GM19397 (cell line): ENCODE measurements at regions not wholly inside any gene's neighbourhood (a gene's known extent, or its start where the extent isn't known, plus 50 kb on each side); places are given as distances from the start of the nearest gene placed in this dataset.

Experiments
- ATAC-seq: cut with Tn5 transposase; IDR thresholded peaks from one replicate; pipeline ENCODE4 v1.9.1; 2021; ENCODE audit warnings: mild to moderate bottlenecking, moderate library complexity; ENCODE audit not compliant: unreplicated experiment

DNA sequence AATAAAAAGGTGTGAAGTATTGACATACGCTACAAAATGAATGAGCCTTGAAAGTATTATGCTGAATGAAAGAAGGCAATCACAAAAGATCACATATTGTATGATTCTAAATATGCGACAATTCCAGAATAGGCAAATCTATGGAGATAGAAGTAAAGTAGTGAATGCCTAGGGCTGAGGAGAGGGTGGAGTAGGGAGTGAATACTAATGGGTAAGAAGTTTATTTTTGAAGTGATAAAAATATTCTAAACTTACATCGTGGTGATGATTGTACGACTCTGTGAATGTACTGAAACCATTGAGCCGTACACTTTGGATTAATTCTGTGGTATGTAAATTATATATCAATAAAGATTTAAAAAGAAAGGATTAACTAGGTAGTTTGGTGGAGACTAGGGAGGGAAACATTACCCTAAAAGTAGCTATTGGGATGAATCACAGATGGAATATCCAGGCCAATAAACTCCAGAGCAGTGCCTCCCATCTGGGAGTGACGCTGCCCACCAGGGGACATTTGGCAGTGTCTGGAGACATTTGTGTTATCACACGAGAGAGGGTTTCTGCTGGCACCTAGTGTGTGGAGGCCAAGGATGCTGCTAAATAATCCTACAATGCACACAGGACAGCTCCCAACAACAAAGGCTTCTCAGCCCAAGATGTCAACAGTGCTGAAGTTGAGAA lies 214.2 kb upstream of the PCSK2 start:
- no peak for ATAC-seq

DNA sequence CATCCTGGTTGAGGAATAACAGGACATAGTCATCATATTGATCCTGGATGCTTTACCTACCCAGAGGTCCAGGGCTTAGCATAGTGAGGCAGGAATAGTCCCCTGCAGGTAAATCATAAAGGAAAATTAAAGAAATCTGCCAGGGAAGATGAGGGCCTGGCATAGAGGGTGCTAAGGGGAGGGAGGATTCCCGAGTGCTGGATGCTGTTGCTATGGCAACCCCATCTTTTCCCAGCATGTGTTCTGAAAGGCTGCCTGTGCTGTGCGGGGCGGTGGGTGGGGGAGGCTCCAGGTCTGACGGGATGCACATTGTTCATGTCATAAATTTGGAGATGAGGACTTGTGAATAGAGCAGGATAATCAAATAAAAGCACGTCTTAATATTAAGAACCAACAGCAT lies 212.6 kb upstream of the PCSK2 start:
- no peak for ATAC-seq

DNA sequence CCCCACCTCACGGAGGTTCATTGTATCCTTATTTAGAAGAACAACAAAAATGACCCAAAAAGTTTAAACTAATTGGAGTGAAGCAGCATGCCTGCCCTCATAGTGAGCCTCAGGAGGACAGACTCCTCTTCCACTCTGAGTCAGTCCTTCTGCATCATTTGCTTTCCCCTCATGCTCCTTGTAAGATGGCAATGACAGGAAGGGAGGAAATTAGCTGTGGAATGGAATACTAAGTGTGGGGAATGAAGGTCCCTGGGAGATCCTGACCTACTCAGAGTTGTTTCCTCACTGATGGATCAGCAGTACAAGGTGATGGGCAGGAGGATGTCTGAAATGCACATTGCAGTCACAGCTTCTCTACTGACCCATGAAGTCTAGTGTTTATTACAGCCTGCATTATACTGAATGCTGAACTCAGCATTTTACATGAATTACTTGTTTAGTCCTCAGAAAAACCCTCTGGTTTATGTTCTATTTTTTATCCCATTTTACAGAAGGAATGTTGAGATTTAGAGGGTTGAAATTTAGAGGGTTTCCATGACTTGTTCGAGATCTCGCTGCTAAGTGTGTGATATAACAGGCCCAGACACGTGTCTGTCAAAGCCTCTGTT lies 212.0 kb upstream of the PCSK2 start:
- no peak for ATAC-seq

DNA sequence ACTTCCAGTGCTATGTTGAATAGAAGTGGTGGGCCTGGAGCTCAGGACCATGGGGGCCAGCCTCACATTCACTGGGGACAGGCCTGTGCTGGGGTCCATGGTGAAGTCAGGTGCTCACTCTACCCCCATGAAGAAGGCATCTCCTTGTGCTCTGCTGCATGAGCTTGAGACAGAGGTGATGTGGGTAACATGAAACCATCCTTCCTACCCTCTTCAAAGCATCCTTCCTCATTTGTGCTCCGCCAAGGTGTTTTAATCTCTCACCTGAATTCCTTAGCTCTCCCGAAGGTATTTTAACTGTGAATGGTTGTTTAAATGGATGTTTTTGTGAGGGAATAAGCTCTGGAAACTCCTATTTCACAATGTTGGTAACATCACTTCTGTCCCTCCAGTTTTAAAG lies 209.6 kb upstream of the PCSK2 start:
- no peak for ATAC-seq

DNA sequence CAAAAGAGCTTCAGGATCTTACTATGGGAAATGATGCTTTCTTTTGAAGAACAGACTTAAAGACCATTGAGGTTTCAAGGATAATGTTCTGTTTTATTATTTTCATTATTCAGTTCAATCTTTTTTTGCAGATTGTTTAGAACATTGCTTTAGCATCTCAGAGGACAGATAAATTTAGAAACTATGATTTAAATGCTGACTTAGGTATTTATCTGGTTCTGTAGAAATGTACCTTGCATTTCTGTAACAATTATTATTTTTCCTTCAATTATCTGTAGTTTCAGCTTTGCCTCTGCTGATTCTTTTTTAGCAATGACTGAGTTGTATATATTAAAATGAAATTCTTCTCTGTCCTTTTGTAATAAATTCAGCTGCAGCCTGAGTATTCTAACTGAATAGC lies 205.4 kb upstream of the PCSK2 start:
- ATAC-seq: no peak

DNA sequence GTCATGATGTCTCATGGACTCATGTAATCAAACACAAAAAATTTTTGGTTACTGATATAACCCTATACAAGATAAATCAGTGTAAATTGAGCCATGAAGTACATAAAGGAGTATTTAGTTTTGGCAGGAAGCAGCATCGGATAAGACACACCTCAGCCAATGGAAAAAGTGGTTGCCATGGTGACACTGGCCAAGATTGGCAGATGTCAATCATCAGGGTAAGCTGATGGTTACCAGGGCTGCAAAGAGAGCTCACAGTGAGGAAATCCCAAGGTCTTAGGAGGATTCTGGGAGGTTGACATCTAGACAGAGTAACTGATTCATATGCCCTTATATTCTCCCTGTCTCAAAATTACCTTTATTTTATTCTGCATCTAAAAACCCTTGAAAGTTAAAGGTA lies 203.8 kb upstream of the PCSK2 start:
- ATAC-seq: no peak

DNA sequence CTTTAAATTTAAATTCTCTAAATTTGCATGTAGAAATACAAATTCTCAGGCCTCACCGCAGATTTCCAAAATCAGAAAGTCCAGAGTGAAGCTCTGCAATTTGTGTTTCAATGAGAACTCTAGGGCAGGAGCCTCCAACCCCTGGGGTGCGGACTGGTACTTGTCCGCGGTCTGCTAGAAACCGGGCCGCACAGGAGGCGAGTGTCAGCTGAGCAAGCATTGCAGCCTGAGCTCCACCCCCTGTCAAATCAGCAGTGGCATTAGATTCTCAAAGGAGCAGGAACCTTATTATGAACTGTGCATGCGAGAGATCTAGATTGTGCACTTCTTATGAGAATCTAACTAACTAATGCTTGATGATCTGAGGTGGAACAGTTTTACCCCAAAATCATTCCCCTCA lies 203.0 kb upstream of the PCSK2 start:
- ATAC-seq: no peak

DNA sequence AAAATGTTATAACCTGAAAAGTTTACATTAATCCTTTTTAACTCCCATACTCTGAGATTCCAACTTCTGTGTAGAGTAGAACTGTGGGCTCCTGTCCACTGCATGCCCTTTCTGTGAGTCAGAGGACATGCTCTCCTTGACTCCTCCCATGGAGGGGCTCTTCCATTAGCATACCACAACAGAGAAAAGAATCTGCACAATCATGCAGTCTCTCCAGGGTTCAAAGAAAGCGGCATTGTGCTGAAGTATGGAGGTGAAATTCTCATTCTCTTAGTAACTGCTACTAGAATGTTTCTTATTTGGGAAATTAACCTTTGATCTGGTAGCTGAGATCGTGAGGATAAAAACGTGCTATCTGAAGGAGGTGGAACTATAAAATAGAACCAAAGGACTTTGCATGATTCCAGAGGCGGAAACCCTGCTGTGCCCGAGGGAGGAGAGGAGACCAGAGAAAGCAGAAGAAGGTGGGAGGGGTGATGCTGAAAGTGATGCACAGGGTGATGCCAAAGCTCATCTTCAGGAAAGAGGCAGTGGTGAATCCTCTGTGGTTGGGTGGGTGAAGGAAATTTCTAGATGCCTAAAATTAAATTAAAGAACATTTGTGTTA lies 202.2 kb upstream of the PCSK2 start:
- ATAC-seq: no peak

DNA sequence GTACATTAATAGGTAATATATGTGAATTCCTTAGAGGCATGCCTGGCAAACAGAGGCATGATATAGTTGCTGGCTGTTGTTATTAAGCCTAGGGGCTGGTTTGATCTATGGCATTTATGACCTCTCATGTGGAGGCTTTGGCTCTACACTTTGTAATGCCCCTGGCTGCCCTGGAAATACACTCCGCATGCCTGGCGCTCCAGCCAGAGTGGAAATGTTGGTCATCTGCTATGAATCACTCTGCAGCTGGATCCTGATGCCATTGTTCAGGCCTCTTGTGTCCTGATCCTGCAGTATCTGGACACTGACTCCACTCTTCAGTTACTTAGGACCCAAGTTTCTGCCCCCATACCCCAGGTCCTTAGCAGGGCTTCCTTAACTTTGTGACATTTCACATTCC lies 200.5 kb upstream of the PCSK2 start:
- ATAC-seq: no peak

DNA sequence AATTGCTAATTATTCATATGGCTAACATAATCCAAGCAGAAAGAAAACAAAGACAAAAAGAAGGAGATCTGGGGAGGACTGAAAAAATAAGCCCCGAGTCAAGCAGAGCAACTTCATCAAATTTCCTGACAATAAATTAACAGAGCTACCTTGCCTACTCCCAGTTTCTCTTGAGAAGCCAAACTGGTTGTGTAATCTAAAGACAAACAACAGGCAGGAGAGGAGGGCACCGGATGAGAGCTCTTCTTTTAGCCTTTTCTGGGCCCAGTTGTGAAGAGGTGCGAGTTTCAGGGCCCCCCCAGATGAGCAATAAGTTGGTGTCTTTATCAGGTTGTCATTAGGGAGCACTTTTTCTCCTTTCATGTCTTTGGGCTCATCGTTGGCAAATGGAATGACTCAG lies 197.1 kb upstream of the PCSK2 start:
- no peak for ATAC-seq

DNA sequence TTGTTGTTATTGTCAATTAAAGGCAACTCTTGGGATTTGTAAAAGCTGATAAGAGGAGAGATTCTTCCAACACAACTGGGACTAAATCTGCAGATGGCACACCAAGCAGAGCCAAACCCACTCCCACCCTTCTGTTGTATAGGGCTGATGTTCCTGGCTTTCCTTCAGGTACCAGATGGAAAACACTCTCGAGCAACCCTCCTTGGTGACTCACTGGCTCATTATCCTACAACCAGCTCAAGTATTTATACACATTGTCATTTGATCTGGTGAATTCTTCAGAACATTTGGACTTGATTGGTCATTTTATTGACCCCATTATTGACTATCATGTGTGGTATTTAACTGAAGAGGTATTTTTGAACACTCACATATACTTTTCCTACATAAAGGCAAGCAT lies 190.3 kb upstream of the PCSK2 start:
- no peak for ATAC-seq

DNA sequence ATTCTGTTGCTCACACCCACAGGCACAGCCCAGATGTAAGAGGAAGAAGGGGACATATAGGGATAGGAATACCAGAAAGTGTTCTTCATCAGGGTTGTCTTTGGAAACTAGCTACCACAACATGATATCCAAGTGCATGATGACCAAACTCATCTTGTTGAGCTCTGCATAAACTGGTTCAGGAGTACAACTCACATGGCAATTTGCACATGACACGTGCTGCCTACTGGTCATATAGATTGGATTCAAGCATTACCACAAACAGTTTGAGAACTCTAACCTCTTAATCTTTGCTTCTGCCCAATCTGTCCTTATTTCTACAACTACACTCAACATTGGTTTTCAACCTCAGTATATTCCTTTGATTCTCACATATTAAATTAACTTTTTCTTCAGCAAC lies 184.7 kb upstream of the PCSK2 start:
- no peak for ATAC-seq

DNA sequence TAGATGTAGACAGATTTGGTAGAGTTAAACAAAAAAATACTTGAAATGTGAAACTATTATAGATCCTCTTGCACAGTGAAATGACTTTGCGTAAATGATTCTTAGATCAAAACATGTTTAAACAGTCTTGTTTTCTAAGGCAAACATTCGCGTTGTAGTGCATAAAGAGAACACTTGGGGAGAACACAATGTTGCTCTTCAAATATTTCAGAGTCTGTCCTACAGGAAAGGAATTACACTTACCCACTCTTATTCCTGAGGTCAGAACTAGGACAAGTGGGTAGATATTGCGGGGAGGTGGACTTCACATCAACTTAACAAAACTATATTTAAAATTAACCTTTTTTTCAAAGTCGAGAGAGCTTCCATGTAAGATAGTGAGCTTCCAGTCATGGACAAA lies 183.5 kb upstream of the PCSK2 start:
- no peak for ATAC-seq

DNA sequence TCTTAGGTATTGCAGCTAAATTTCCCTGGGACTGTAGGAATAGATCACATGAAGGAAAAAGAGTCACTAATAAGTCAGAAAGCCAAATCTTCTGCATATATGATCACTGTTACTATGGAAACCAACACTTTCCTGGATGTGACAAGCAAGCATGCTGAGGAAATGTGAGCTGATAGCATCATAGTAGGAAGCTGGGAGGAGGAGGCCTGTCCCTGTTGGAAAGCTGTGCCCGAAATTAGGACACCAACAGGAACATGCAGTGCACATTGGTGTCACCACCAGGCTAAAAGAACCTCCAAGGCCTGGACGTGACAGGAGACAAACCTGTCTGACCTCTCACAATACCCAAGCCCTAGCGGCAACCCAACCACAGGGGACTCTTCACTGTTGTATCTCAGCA lies 181.9 kb upstream of the PCSK2 start:
- no peak for ATAC-seq

DNA sequence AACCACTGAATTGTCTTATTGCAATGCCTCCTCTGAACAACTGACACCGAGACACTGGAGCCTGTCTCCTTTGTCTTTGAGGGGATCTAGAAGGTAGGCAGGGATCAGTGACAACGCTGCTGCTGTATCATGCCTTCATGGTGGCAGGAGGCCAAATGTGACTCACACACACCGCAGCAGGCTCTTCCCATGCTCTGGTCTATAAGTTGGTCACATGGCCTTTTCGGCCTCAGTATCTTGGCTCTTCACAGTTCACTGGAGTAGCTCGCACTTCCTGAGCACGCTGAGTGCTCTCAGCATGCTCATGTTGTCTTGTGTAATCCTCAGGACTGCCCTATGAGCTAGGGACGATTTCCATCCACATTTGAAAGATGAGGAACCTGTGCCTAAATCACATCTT lies 167.4 kb upstream of the PCSK2 start:
- ATAC-seq: no peak

DNA sequence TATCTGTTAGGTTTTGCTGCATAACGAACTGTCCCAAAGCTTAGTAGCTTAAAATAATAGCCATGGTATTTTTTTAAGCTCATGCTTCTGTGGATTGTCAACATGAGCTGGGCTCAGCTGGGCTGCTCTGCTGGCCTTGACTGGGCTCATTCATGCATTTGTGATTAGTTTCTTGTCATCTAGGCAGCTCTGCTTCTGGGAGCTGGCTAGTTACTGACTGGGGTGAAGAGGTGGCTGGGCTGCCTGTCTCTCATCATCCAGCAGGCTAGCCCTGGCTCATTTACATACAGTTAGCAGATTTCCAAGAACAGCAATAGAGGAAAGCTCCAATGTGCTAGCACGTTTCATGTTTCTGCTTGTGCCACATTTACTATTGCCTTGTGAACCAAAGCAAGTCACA lies 165.1 kb upstream of the PCSK2 start:
- no peak for ATAC-seq

DNA sequence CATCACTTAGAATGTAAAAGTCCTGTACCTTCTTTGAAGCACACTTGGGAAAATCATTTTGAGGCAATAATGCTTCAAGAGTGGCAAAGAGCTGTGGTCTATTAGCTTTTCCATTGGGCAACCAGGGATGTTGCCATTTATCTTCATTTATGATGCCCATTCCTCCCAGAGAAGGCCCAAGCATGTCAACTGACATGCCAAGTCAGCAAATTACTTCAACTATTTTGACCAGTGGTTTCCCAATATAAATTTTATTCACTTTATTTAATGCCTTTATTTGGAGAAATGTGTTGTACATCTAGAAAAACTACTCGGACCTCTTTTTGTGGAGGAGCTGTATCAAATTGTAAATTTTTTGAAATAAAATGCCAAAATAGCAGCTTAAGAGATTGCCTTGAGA lies 164.1 kb upstream of the PCSK2 start:
- no peak for ATAC-seq

DNA sequence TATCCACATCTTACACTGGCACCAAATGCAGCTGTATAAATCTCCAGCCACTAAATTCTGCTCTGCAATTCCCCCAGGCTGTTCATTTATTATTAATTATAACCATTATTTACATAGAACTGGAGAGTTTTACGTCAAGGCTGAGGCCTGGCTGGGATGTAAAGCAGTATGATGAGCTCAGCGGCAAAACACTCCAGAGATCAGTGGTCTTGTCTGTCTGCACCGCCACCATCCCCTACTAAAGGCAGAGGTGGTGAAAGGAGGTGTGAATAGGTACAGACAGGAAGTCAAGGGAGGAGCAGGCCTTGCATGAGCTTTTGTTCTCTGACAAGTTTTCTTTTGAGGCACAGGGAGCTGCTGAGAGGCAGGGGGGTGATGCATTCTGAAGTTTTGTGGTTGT lies 159.9 kb upstream of the PCSK2 start:
- ATAC-seq: no peak

DNA sequence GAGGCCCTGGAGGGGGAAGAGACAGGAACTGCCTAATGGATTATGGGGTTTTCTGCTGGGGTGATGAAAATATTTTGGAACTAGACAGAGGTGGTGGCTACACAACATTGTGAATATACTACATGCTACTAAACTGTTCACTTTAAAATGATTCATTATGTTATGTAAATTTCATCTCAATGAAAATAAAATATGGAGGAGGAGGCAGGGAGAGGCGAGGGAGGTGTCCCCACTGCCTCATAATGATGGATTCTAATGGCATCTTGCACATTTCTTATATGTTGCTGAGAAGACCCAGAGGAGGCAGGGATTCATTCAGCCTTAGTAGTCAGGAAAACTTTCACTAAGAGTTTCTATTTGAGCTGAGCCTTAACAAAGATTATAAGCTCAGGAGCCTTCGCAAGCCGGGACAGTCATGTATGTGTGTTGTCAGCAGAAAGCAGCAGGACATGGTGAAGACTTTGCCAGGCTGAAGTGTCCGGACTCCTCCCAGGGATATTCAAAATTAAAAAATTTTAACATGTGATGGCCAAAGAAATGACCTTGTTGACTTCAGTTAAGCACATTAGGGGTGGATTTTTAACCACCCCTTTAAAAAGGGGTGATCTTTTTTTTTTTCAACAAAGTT lies 158.6 kb upstream of the PCSK2 start:
- ATAC-seq: no peak

DNA sequence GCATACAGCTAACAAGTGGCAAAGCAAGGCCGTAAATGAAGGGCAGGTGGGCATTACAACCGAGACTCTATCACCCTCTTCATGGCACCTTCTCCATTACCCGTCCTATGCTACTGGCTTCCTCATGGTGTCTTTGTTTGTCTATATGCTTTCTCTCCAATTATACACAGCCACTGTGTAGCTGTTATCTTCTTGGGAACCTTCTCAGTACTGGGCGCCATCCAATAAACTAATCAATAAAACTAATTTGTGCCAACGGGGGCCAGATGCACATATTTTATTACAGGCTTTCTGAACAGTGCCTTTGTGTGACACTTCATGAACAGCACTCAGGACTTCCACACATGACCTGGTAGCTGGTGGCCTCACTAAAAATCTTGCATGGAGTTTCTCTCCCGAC lies 149.8 kb upstream of the PCSK2 start:
- no peak for ATAC-seq

DNA sequence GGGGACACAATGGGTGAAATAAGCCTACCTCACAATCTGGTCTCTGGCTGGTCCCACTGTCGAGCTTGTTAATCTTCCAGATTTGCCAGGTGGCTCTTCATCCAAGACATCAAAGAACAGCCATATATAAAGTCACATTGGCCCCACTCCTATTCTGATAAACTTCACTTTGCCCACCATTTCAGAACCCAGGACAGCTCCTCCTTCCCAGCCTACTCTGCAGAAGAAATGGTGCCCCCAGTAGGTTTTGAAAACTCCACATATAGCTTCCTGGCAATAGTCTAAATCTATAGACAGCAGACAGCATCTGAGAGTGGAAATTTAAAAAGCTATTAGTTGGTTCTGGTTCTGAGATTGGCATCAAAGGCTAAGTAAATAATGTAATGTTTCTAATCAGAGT lies 143.1 kb upstream of the PCSK2 start:
- no peak for ATAC-seq

DNA sequence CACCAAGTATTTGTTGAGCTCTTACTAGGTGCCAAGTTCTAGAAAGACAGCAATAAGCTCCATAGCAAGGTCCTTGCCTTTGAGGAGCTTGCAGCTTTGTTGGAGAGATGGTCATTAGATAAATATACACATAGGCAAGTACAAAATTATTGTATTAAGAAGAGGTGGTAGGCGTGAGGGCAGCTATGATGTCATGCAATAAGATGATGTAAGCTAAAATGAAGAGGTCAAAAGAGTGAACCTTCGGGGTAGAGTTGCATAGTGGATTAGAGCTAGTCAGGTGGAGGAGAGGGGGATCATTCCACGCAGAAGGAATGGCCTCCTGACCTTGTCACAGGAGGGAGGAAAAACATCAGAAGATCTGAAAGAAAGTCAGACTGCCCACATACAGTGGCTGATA lies 141.9 kb upstream of the PCSK2 start:
- ATAC-seq: no peak
